WTC11 (cell line): ENCODE measurements at regions not wholly inside any gene's neighbourhood (a gene's known extent, or its start where the extent isn't known, plus 50 kb on each side); places are given as distances from the start of the nearest gene placed in this dataset.

ENCODE experiments used
- ATAC-seq: fragments of 200-7000 bp; cut with Tn5 transposase; 2 replicates; pipeline ENCODE4 v1.10.0; 2021; ENCODE audit warnings: mild to moderate bottlenecking, moderate library complexity
- CTCF ChIA-PET: fragments of 300-600 bp; sonication (Branson Sonifier 250); formaldehyde crosslinking; loops from one replicate; lab custom pipeline; 2021; ENCODE audit warnings: antibody characterized with exemption; lab: Charles Lee
- POLR2A ChIA-PET: fragments of 350-600 bp; sonication (Branson Sonifier 250); formaldehyde crosslinking; loops from one replicate; lab custom pipeline; 2021; ENCODE audit warnings: antibody characterized with exemption; lab: Charles Lee
- DNase-seq: peaks from one replicate; pipeline ENCODE4 v3.0.0; 2021; ENCODE audit warnings: low spot score
- H3K27ac Mint-ChIP-seq: 2 replicates; pipeline ENCODE4 v1.8.0; 2021; ENCODE audit warnings: mixed read lengths
- H3K27me3 Mint-ChIP-seq: 2 replicates; pipeline ENCODE4 v1.8.0; 2021; ENCODE audit warnings: low read depth, mild to moderate bottlenecking, moderate library complexity, mixed read lengths
- H3K36me3 Mint-ChIP-seq: 2 replicates; pipeline ENCODE4 v1.8.0; 2021; ENCODE audit warnings: mixed read lengths
- H3K4me1 Mint-ChIP-seq: 2 replicates; pipeline ENCODE4 v1.8.0; 2022; ENCODE audit warnings: mixed read lengths
- H3K4me3 Mint-ChIP-seq: 2 replicates; pipeline ENCODE4 v1.8.0; 2021; ENCODE audit warnings: mild to moderate bottlenecking, moderate library complexity, mixed read lengths
- H3K9me3 Mint-ChIP-seq: 2 replicates; pipeline ENCODE4 v1.8.0; 2021; ENCODE audit warnings: mixed read lengths
- CBFB ChIP-seq: sonication (generic); formaldehyde crosslinking; IDR thresholded peaks from 2 replicates; pipeline ENCODE4 v1.8.1; 2022; ENCODE audit warnings: mild to moderate bottlenecking, low read depth, missing genetic modification reagents
- CREM ChIP-seq: sonication (generic); formaldehyde crosslinking; IDR thresholded peaks from 2 replicates; pipeline ENCODE4 v1.8.1; 2022; ENCODE audit warnings: mild to moderate bottlenecking, missing genetic modification reagents, moderate library complexity
- FOXJ3 ChIP-seq: sonication (generic); formaldehyde crosslinking; IDR thresholded peaks from 2 replicates; pipeline ENCODE4 v1.9.0; 2021; ENCODE audit warnings: missing genetic modification reagents, mild to moderate bottlenecking, borderline replicate concordance
- FOXP1 ChIP-seq: sonication (generic); formaldehyde crosslinking; IDR thresholded peaks from 2 replicates; pipeline ENCODE4 v1.8.0; 2022; ENCODE audit warnings: missing genetic modification reagents, mild to moderate bottlenecking, moderate library complexity, borderline replicate concordance
- MXD4 ChIP-seq: fragments of 250-450 bp; sonication (Bioruptor Pico); IDR thresholded peaks from 2 replicates; pipeline ENCODE4 v1.8.0; 2021; ENCODE audit warnings: mild to moderate bottlenecking, moderate library complexity, borderline replicate concordance
- PRRX2 ChIP-seq: fragments of 250-450 bp; sonication (Bioruptor Pico); IDR thresholded peaks from 2 replicates; pipeline ENCODE4 v1.8.0; 2021; ENCODE audit warnings: mild to moderate bottlenecking
- SMAD4 ChIP-seq: sonication (generic); formaldehyde crosslinking; IDR thresholded peaks from 2 replicates; pipeline ENCODE4 v1.8.0; 2022; ENCODE audit warnings: mild to moderate bottlenecking, missing genetic modification reagents
- SOX15 ChIP-seq: fragments of 250-450 bp; sonication (Bioruptor Pico); IDR thresholded peaks from 2 replicates; pipeline ENCODE4 v1.9.0; 2021; ENCODE audit warnings: mild to moderate bottlenecking
- TCF7 ChIP-seq: sonication (generic); formaldehyde crosslinking; IDR thresholded peaks from 2 replicates; pipeline ENCODE4 v1.8.0; 2022; ENCODE audit warnings: mild to moderate bottlenecking, low read depth, missing genetic modification reagents, moderate library complexity
- ZNF138 ChIP-seq: sonication (generic); formaldehyde crosslinking; conservative IDR thresholded peaks from 2 replicates; pipeline ENCODE4 v1.8.1; 2022; ENCODE audit warnings: mild to moderate bottlenecking, moderate library complexity, missing genetic modification reagents
- ZNF396 ChIP-seq: fragments of 250-450 bp; sonication (Bioruptor Pico); IDR thresholded peaks from 2 replicates; pipeline ENCODE4 v1.8.0; 2021; ENCODE audit warnings: mild to moderate bottlenecking, moderate library complexity, borderline replicate concordance
- ZNF416 ChIP-seq: fragments of 250-450 bp; sonication (Bioruptor Pico); IDR thresholded peaks from 2 replicates; pipeline ENCODE4 v1.9.0; 2021; ENCODE audit warnings: mild to moderate bottlenecking, inconsistent platforms
- TF ChIP-seq, protein P1 (sequence below): fragments of 250-450 bp; sonication (Bioruptor Pico); IDR thresholded peaks from 2 replicates; pipeline ENCODE4 v1.9.0; 2021; ENCODE audit warnings: mild to moderate bottlenecking, borderline replicate concordance
- TF ChIP-seq, protein P2 (sequence below): sonication (generic); formaldehyde crosslinking; IDR thresholded peaks from 2 replicates; pipeline ENCODE4 v1.8.0; 2022; ENCODE audit warnings: mild to moderate bottlenecking, missing genetic modification reagents
- TF ChIP-seq, protein P3 (sequence below): sonication (generic); formaldehyde crosslinking; IDR thresholded peaks from 2 replicates; pipeline ENCODE4 v1.8.0; 2023; ENCODE audit warnings: missing genetic modification reagents
- TF ChIP-seq, protein P4 (sequence below): sonication (generic); formaldehyde crosslinking; IDR thresholded peaks from 2 replicates; pipeline ENCODE4 v1.8.1; 2022; ENCODE audit warnings: mild to moderate bottlenecking, moderate library complexity, missing genetic modification reagents
- TF ChIP-seq, protein P5 (sequence below): sonication (generic); formaldehyde crosslinking; conservative IDR thresholded peaks from 2 replicates; pipeline ENCODE4 v1.8.1; 2022; ENCODE audit warnings: mild to moderate bottlenecking, missing genetic modification reagents
- TF ChIP-seq, protein P6 (sequence below): sonication (generic); formaldehyde crosslinking; conservative IDR thresholded peaks from 2 replicates; pipeline ENCODE4 v1.8.1; 2023; ENCODE audit warnings: mild to moderate bottlenecking, low read depth, missing genetic modification reagents, moderate library complexity
- TF ChIP-seq, protein P7 (sequence below): sonication (generic); formaldehyde crosslinking; IDR thresholded peaks from 2 replicates; pipeline ENCODE4 v1.8.0; 2022; ENCODE audit warnings: mild to moderate bottlenecking, missing genetic modification reagents
- TF ChIP-seq, protein P8 (sequence below): fragments of 250-450 bp; sonication (Bioruptor Pico); IDR thresholded peaks from 2 replicates; pipeline ENCODE4 v2.1.2; 2022; ENCODE audit warnings: mild to moderate bottlenecking, moderate library complexity

DNA sequence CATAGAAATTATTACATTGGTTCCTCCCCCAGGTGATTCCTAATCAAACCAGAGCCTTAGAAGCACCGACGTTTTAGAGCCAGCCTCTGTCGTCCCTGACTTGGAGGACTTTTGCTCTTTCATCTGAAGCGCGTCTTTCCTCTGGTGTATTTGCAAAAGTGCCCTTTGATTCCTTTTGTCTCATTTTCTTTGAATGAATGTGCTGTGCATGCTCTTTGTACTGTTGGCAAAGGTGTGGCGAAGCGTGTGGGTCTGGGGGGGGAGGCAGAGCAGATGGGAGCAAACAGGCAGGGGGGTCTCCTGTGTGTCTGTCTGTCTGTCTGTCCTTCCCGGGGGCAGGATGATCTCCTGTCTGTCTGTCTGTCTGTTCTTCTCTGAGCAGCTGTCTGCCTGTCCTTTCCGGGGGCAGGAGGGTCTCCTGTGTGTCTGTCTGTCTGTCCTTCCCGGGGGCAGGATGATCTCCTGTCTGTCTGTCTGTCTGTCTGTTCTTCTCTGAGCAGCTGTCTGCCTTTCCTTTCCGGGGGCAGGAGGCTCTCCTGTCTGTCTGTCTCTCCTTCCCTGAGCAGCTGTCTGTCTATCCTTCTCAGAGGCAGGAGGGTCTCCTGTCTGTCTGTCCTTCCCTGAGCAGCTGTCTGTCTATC lies 205.5 kb upstream of the MYT1L start:
- ChIA-PET POLR2A (no interaction called here), CTCF (no interaction called here)
- H3K27ac Mint-ChIP-seq = peak overlapping the region; percentile 15; the same call in 1 of the 2 replicates
- DNase-seq = no peak
- H3K36me3 Mint-ChIP-seq = peaks cover under 1% of the 10 kb centered on the region; the same call in 1 of the 2 replicates
- H3K9me3 Mint-ChIP-seq = peaks cover 7% of the 10 kb centered on the region
- H3K4me3 Mint-ChIP-seq = no peak overlapping the region
- no peak for ATAC-seq
- H3K27me3 Mint-ChIP-seq = no peaks in the 10 kb centered on the region; the same call in 1 of the 2 replicates
- TF ChIP-seq FOXP1 (CRISPR knock-in tag) (no peak), ZNF138 (CRISPR knock-in tag) (no peak), CREM (no peak), ZNF396 (CRISPR knock-in tag) (no peak), CBFB (CRISPR knock-in tag) (no peak), ZNF416 (CRISPR knock-in tag) (no peak)
- TF ChIP-seq, protein P1, sequence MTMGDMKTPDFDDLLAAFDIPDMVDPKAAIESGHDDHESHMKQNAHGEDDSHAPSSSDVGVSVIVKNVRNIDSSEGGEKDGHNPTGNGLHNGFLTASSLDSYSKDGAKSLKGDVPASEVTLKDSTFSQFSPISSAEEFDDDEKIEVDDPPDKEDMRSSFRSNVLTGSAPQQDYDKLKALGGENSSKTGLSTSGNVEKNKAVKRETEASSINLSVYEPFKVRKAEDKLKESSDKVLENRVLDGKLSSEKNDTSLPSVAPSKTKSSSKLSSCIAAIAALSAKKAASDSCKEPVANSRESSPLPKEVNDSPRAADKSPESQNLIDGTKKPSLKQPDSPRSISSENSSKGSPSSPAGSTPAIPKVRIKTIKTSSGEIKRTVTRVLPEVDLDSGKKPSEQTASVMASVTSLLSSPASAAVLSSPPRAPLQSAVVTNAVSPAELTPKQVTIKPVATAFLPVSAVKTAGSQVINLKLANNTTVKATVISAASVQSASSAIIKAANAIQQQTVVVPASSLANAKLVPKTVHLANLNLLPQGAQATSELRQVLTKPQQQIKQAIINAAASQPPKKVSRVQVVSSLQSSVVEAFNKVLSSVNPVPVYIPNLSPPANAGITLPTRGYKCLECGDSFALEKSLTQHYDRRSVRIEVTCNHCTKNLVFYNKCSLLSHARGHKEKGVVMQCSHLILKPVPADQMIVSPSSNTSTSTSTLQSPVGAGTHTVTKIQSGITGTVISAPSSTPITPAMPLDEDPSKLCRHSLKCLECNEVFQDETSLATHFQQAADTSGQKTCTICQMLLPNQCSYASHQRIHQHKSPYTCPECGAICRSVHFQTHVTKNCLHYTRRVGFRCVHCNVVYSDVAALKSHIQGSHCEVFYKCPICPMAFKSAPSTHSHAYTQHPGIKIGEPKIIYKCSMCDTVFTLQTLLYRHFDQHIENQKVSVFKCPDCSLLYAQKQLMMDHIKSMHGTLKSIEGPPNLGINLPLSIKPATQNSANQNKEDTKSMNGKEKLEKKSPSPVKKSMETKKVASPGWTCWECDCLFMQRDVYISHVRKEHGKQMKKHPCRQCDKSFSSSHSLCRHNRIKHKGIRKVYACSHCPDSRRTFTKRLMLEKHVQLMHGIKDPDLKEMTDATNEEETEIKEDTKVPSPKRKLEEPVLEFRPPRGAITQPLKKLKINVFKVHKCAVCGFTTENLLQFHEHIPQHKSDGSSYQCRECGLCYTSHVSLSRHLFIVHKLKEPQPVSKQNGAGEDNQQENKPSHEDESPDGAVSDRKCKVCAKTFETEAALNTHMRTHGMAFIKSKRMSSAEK (CRISPR knock-in tag) = no peak
- TF ChIP-seq, protein P2, sequence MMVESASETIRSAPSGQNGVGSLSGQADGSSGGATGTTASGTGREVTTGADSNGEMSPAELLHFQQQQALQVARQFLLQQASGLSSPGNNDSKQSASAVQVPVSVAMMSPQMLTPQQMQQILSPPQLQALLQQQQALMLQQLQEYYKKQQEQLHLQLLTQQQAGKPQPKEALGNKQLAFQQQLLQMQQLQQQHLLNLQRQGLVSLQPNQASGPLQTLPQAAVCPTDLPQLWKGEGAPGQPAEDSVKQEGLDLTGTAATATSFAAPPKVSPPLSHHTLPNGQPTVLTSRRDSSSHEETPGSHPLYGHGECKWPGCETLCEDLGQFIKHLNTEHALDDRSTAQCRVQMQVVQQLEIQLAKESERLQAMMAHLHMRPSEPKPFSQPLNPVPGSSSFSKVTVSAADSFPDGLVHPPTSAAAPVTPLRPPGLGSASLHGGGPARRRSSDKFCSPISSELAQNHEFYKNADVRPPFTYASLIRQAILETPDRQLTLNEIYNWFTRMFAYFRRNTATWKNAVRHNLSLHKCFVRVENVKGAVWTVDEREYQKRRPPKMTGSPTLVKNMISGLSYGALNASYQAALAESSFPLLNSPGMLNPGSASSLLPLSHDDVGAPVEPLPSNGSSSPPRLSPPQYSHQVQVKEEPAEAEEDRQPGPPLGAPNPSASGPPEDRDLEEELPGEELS (CRISPR knock-in tag) = no peak
- TF ChIP-seq, protein P3, sequence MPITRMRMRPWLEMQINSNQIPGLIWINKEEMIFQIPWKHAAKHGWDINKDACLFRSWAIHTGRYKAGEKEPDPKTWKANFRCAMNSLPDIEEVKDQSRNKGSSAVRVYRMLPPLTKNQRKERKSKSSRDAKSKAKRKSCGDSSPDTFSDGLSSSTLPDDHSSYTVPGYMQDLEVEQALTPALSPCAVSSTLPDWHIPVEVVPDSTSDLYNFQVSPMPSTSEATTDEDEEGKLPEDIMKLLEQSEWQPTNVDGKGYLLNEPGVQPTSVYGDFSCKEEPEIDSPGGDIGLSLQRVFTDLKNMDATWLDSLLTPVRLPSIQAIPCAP (CRISPR knock-in tag) = no peak
- TF ChIP-seq, protein P4, sequence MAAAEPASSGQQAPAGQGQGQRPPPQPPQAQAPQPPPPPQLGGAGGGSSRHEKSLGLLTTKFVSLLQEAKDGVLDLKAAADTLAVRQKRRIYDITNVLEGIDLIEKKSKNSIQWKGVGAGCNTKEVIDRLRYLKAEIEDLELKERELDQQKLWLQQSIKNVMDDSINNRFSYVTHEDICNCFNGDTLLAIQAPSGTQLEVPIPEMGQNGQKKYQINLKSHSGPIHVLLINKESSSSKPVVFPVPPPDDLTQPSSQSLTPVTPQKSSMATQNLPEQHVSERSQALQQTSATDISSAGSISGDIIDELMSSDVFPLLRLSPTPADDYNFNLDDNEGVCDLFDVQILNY (CRISPR knock-in tag) = no peak
- TF ChIP-seq, protein P5, sequence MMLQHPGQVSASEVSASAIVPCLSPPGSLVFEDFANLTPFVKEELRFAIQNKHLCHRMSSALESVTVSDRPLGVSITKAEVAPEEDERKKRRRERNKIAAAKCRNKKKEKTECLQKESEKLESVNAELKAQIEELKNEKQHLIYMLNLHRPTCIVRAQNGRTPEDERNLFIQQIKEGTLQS (CRISPR knock-in tag) = no peak
- peaks cover 23% of the 10 kb centered on the region for H3K4me1 Mint-ChIP-seq

DNA sequence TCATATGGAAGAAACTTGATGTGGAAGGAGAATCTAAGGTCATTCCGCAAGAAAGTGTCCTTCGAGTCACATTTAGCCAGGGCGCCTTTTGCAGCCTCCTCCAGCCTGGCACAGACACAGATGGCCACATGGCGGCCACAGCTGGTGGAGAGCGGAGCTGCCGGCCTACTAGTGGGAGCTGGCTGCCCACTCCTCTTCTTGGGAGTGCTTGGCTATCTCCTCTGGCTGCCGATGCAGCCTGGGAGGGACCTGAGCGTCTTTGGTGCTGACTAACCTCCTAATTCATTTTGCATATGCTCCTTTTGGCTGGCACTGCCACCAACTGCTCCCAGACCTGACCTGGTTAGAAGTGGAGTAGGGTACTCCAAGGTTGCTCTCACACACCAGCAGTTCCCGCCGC lies 199.3 kb upstream of the MYT1L start:
- Mint-ChIP-seq H3K27me3 (no peaks in the 10 kb centered on the region), H3K4me1 (no peaks in the 10 kb centered on the region), H3K36me3 (peaks cover 14% of the 10 kb centered on the region), H3K9me3 (peaks cover 26% of the 10 kb centered on the region), H3K27ac (no peak overlapping the region), H3K4me3 (no peak overlapping the region)
- ChIA-PET POLR2A (no interaction called here), CTCF (interaction anchor here (0.9 to 1.0 kb wide), 2 partner anchors 13 to 100 kb away, joined by 3 read pairs; no protein-coding TSS in a partner anchor)
- DNase-seq (no peak), ATAC-seq (peak; percentile 53; the same call in 1 of the 2 replicates)
- TF ChIP-seq, protein P6, sequence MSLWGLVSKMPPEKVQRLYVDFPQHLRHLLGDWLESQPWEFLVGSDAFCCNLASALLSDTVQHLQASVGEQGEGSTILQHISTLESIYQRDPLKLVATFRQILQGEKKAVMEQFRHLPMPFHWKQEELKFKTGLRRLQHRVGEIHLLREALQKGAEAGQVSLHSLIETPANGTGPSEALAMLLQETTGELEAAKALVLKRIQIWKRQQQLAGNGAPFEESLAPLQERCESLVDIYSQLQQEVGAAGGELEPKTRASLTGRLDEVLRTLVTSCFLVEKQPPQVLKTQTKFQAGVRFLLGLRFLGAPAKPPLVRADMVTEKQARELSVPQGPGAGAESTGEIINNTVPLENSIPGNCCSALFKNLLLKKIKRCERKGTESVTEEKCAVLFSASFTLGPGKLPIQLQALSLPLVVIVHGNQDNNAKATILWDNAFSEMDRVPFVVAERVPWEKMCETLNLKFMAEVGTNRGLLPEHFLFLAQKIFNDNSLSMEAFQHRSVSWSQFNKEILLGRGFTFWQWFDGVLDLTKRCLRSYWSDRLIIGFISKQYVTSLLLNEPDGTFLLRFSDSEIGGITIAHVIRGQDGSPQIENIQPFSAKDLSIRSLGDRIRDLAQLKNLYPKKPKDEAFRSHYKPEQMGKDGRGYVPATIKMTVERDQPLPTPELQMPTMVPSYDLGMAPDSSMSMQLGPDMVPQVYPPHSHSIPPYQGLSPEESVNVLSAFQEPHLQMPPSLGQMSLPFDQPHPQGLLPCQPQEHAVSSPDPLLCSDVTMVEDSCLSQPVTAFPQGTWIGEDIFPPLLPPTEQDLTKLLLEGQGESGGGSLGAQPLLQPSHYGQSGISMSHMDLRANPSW (CRISPR knock-in tag) = no peak
- TF ChIP-seq FOXJ3 (CRISPR knock-in tag) (no peak), MXD4 (CRISPR knock-in tag) (no peak), SMAD4 (CRISPR knock-in tag) (no peak), TCF7 (CRISPR knock-in tag) (no peak), SOX15 (no peak), PRRX2 (CRISPR knock-in tag) (no peak)
- TF ChIP-seq, protein P7, sequence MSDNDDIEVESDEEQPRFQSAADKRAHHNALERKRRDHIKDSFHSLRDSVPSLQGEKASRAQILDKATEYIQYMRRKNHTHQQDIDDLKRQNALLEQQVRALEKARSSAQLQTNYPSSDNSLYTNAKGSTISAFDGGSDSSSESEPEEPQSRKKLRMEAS (CRISPR knock-in tag) = no peak
- TF ChIP-seq, protein P8, sequence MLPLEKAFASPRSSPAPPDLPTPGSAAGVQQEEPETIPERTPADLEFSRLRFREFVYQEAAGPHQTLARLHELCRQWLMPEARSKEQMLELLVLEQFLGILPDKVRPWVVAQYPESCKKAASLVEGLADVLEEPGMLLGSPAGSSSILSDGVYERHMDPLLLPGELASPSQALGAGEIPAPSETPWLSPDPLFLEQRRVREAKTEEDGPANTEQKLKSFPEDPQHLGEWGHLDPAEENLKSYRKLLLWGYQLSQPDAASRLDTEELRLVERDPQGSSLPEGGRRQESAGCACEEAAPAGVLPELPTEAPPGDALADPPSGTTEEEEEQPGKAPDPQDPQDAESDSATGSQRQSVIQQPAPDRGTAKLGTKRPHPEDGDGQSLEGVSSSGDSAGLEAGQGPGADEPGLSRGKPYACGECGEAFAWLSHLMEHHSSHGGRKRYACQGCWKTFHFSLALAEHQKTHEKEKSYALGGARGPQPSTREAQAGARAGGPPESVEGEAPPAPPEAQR (CRISPR knock-in tag) = no peak
